ENCODE measurements at regions not wholly inside any gene's neighbourhood (a gene's known extent, or its start where the extent isn't known, plus 50 kb on each side); places are given as distances from the start of the nearest gene placed in this dataset.

- Histone ChIP-seq H3K9me3 (no peaks in the 10 kb centered on the region), H3K27ac (no peak overlapping the region), H3K36me3 (no peaks in the 10 kb centered on the region), H3K27me3 (no peaks in the 10 kb centered on the region), H3K4me3 (no peak overlapping the region), H3K4me1 (no peaks in the 10 kb centered on the region)
- DNase-seq, result no peak
- no peak for TF ChIP-seq POLR2A (IDR thresholded peaks at IDR 0.05)
- TF ChIP-seq CTCF (IDR thresholded peaks at IDR 0.05), result no peak
Observed at GRCh38 chr5:27242258-27242626, 203.9 kb upstream of the CDH9 start.

GRCh38 chr5:27241564-27242257, 203.3 kb upstream of the CDH9 start:
- Histone ChIP-seq H3K36me3 (no peaks in the 10 kb centered on the region), H3K4me1 (no peaks in the 10 kb centered on the region), H3K9me3 (no peaks in the 10 kb centered on the region), H3K4me3 (no peak overlapping the region), H3K27me3 (no peaks in the 10 kb centered on the region), H3K27ac (no peak overlapping the region)
- DNase-seq, result no peak
- TF ChIP-seq CTCF (IDR thresholded peaks at IDR 0.05), result no peak
- TF ChIP-seq POLR2A (IDR thresholded peaks at IDR 0.05), result no peak

GRCh38 chr5:27240791-27241190, 202.4 kb upstream of the CDH9 start:
- Histone ChIP-seq H3K27ac (no peak overlapping the region), H3K36me3 (no peaks in the 10 kb centered on the region), H3K27me3 (no peaks in the 10 kb centered on the region), H3K4me3 (no peak overlapping the region), H3K4me1 (no peaks in the 10 kb centered on the region), H3K9me3 (no peaks in the 10 kb centered on the region)
- no peak for TF ChIP-seq CTCF (IDR thresholded peaks at IDR 0.05)
- TF ChIP-seq POLR2A (IDR thresholded peaks at IDR 0.05), result no peak
- DNase-seq, result no peak

- H3K27me3 ChIP-seq, result no peaks in the 10 kb centered on the region
- TF ChIP-seq CTCF (IDR thresholded peaks at IDR 0.05) (no peak), POLR2A (IDR thresholded peaks at IDR 0.05) (no peak)
- no peak overlapping the region for H3K4me3 ChIP-seq
- H3K36me3 ChIP-seq, result no peaks in the 10 kb centered on the region
- no peak overlapping the region for H3K27ac ChIP-seq
- no peaks in the 10 kb centered on the region for H3K9me3 ChIP-seq
- DNase-seq, result no peak
- H3K4me1 ChIP-seq, result no peaks in the 10 kb centered on the region
Observed at GRCh38 chr5:27234916-27235315, 196.5 kb upstream of the CDH9 start.

GRCh38 chr5:27221410-27221809, 183.0 kb upstream of the CDH9 start:
- H3K9me3 ChIP-seq, result no peaks in the 10 kb centered on the region
- H3K27me3 ChIP-seq, result no peaks in the 10 kb centered on the region
- no peak for DNase-seq
- H3K27ac ChIP-seq, result no peak overlapping the region
- no peak overlapping the region for H3K4me3 ChIP-seq
- TF ChIP-seq CTCF (IDR thresholded peaks at IDR 0.05) (no peak), POLR2A (IDR thresholded peaks at IDR 0.05) (no peak)
- H3K4me1 ChIP-seq, result no peaks in the 10 kb centered on the region
- no peaks in the 10 kb centered on the region for H3K36me3 ChIP-seq

- DNase-seq, result no peak
- Histone ChIP-seq H3K36me3 (no peaks in the 10 kb centered on the region), H3K4me1 (no peaks in the 10 kb centered on the region), H3K27ac (no peak overlapping the region), H3K9me3 (no peaks in the 10 kb centered on the region), H3K27me3 (no peaks in the 10 kb centered on the region), H3K4me3 (no peak overlapping the region)
- TF ChIP-seq POLR2A (IDR thresholded peaks at IDR 0.05) (no peak), CTCF (IDR thresholded peaks at IDR 0.05) (no peak)
Observed at GRCh38 chr5:27220752-27221151, 182.4 kb upstream of the CDH9 start.

Data from Peyer's patch (tissue), 4 donors.